ENCODE measurements at regions not wholly inside any gene's neighbourhood (a gene's known extent, or its start where the extent isn't known, plus 50 kb on each side); places are given as distances from the start of the nearest gene placed in this dataset.

- DNase-seq = no peak
Observed at GRCh38 chr13:22336460-22336859, 665.6 kb downstream of the FGF9 start.

GRCh38 chr13:22357132-22357531, 686.3 kb downstream of the FGF9 start:
- no peak for DNase-seq

- DNase-seq = no peak
Observed at GRCh38 chr13:22369090-22369489, 698.2 kb downstream of the FGF9 start.

GRCh38 chr13:22369840-22370239, 699.0 kb downstream of the FGF9 start:
- no peak for DNase-seq

GRCh38 chr13:22372261-22372660, 701.4 kb downstream of the FGF9 start:
- DNase-seq = no peak

- DNase-seq = peak; percentile 38
Observed at GRCh38 chr13:22375151-22375550, 704.3 kb downstream of the FGF9 start.

- no peak for DNase-seq
Observed at GRCh38 chr13:22387899-22388298, 717.0 kb downstream of the FGF9 start.

- no peak for DNase-seq
Observed at GRCh38 chr13:22399801-22400420, 729.0 kb downstream of the FGF9 start.

GRCh38 chr13:22402682-22403081, 731.8 kb downstream of the FGF9 start:
- DNase-seq = no peak

- DNase-seq = no peak
Observed at GRCh38 chr13:22403144-22403543, 732.3 kb downstream of the FGF9 start.

GRCh38 chr13:22405891-22406290, 735.0 kb downstream of the FGF9 start:
- no peak for DNase-seq

GRCh38 chr13:22412452-22412851, 741.6 kb downstream of the FGF9 start:
- DNase-seq = no peak

GRCh38 chr13:22422023-22422422, 751.1 kb downstream of the FGF9 start:
- no peak for DNase-seq

GRCh38 chr13:22422712-22423111, 751.8 kb downstream of the FGF9 start:
- no peak for DNase-seq

- no peak for DNase-seq
Observed at GRCh38 chr13:22423261-22423660, 752.4 kb downstream of the FGF9 start.

- DNase-seq = no peak
Observed at GRCh38 chr13:22425087-22425486, 754.2 kb downstream of the FGF9 start.

GRCh38 chr13:22427066-22427465, 753.7 kb upstream of the SGCG start:
- no peak for DNase-seq

GRCh38 chr13:22427783-22428182, 753.0 kb upstream of the SGCG start:
- no peak for DNase-seq

- DNase-seq = no peak
Observed at GRCh38 chr13:22428188-22428828, 752.5 kb upstream of the SGCG start.

- DNase-seq = no peak
Observed at GRCh38 chr13:22432690-22433089, 748.1 kb upstream of the SGCG start.

GRCh38 chr13:22447132-22447886, 733.5 kb upstream of the SGCG start:
- no peak for DNase-seq

- DNase-seq = no peak
Observed at GRCh38 chr13:22449251-22449650, 731.5 kb upstream of the SGCG start.

GRCh38 chr13:22451327-22451741, 729.4 kb upstream of the SGCG start:
- no peak for DNase-seq

GRCh38 chr13:22454586-22454985, 726.2 kb upstream of the SGCG start:
- no peak for DNase-seq
